ENCODE measurements at regions not wholly inside any gene's neighbourhood (a gene's known extent, or its start where the extent isn't known, plus 50 kb on each side); places are given as distances from the start of the nearest gene placed in this dataset.
"Not testable (repeated sequence)": the region's sequence is repeated elsewhere in the genome, so short reads cannot be mapped to it uniquely, and the experiment has no call there.

DNA sequence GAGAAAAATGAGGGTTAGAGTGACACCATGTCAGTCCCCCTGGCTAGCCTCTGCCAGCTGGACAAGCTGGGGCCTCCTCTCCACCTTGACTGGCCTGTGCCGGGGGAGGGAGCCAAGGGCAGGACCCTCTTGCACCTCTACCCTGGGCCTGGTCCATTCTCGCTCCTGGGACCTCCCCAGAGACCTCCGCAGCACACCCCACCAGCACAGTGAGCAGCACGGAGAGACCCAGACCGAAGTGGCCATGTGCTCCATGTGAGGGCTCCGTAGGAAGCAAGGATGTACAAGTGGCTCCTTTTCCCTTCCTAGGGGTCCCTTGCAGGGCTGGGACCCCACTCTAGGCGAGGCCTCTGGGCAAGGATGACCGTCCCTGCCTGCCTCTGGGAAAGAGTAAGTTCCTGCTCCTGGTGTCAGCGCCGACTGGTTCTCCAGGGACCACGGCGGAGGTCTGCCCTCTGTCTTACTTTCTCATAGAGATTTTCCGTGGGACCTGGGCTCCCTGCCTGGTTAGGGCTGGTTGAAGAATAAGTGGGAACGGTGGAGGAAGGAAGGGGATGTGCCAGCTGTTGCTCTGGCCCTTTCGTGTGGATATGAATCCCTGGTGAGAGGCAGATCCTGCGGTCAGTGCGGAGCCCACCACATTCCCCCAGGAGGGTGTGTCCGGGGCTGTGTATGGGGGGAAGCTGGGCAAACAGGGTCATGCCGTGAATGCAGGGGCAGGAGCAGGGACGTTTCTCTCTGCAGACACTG, 124.2 kb downstream of the METRNL start:
- H3K9ac ChIP-seq (ENCODE audit: low read length): no peak overlapping the region
- CTCF ChIA-PET: no interaction called here
- no peaks in the 10 kb centered on the region for H3K36me3 ChIP-seq (ENCODE audit: low read depth, low read length)
- H3K9me3 ChIP-seq (ENCODE audit: low read length): no peaks in the 10 kb centered on the region
- BruUV-seq (replicated peaks): no TSS peak
- H3K79me2 ChIP-seq (ENCODE audit: low read length): no peaks in the 10 kb centered on the region
- DNase-seq: no peak
- intact Hi-C loops (cut with micrococcal nuclease): no loop called here
- H3K27me3 ChIP-seq (ENCODE audit: low read length): no peaks in the 10 kb centered on the region
- H4K20me1 ChIP-seq (ENCODE audit: low read length): no peaks in the 10 kb centered on the region
- H3K9me2 ChIP-seq (replicated peaks; ENCODE audit: low read length): no peaks in the 10 kb centered on the region
- H3K4me2 ChIP-seq (ENCODE audit: low read length): no peak overlapping the region
- POLR2A ChIA-PET (ENCODE audit: unreplicated experiment): no interaction called here
- peaks cover 18% of the 10 kb centered on the region for H3K4me1 ChIP-seq (ENCODE audit: insufficient read depth, low read length)
- H3K4me3 ChIP-seq (ENCODE audit: low read length): no peak overlapping the region
- no peak overlapping the region for H2AFZ ChIP-seq (ENCODE audit: low read length)
- H3K27ac ChIP-seq (ENCODE audit: low read length): no peak overlapping the region
- TF ChIP-seq CTCF (conservative IDR thresholded peaks at IDR 0.05; ENCODE audit: low read depth, low read length) (no peak), EZH2 (IDR thresholded peaks at IDR 0.05; ENCODE audit: low read length, unreplicated experiment) (no peak), EZH2phosphoT487 (IDR thresholded peaks at IDR 0.05; ENCODE audit: borderline replicate concordance, low read length) (no peak)
- no peak for ATAC-seq
- no peaks in the 10 kb centered on the region for H3F3A ChIP-seq (ENCODE audit: low read length, unreplicated experiment)

DNA sequence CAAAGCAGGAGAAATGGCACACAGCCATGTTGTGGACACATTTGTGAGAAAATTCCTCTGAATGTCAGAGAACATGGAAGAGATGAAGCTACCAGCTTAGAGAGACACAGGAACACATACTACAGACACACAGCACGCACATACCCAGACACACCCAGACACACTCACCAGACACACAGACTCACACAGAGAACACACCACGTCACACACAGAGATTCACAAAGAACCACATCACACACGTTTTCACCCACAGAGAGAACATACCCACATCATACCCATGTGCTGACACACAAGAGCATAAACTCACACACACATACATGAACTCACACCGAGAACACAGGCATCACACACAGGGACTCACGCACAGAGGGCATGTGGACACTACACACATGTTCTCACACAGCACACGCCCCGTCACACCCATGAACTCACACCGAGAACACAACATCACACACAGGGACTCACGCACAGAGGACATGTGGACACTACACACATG, 124.9 kb downstream of the METRNL start:
- Histone ChIP-seq H3K27me3 (ENCODE audit: low read length) (no peaks in the 10 kb centered on the region), H4K20me1 (ENCODE audit: low read length) (no peaks in the 10 kb centered on the region), H3K4me1 (ENCODE audit: insufficient read depth, low read length) (peaks cover 15% of the 10 kb centered on the region), H3K4me3 (ENCODE audit: low read length) (no peak overlapping the region), H3K79me2 (ENCODE audit: low read length) (no peaks in the 10 kb centered on the region), H2AFZ (ENCODE audit: low read length) (no peak overlapping the region), H3K9me3 (ENCODE audit: low read length) (no peaks in the 10 kb centered on the region), H3K9ac (ENCODE audit: low read length) (no peak overlapping the region), H3F3A (ENCODE audit: low read length, unreplicated experiment) (no peaks in the 10 kb centered on the region), H3K4me2 (ENCODE audit: low read length) (no peak overlapping the region), H3K27ac (ENCODE audit: low read length) (no peak overlapping the region), H3K36me3 (ENCODE audit: low read depth, low read length) (no peaks in the 10 kb centered on the region), H3K9me2 (replicated peaks; ENCODE audit: low read length) (no peaks in the 10 kb centered on the region)
- intact Hi-C loops (cut with micrococcal nuclease): no loop called here
- ATAC-seq (no peak), DNase-seq (no peak)
- CTCF ChIA-PET: no interaction called here
- TF ChIP-seq CTCF (conservative IDR thresholded peaks at IDR 0.05; ENCODE audit: low read depth, low read length) (no peak), EZH2phosphoT487 (IDR thresholded peaks at IDR 0.05; ENCODE audit: borderline replicate concordance, low read length) (no peak), EZH2 (IDR thresholded peaks at IDR 0.05; ENCODE audit: low read length, unreplicated experiment) (no peak)
- no TSS peak for BruUV-seq (replicated peaks)
- POLR2A ChIA-PET (ENCODE audit: unreplicated experiment): no interaction called here

DNA sequence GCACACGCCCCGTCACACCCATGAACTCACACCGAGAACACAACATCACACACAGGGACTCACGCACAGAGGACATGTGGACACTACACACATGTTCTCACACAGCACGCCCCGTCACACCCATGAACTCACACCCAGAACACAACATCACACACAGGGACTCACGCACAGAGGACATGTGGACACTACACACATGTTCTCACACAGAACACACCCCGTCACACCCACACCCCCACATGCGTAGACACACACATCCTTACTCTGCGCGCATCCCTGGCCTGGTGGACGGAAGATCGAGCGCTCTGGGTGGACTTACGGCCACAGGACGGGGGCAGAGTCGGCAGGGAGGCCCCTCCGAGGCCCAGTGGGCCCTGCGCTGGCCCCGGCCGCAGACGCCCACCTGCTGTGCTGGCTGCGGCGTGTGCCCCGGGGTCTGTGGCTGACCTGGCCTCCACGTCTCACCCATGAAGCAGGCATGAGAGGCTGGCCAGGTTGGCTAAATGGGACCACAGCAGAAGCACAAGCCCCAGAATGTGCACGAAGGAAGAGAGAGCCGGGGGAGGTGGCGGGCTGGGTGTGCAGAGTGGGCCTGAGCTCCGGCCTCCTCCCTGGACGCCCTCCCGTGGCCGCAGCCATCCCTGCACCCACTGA, 125.5 kb downstream of the METRNL start:
- H2AFZ ChIP-seq (ENCODE audit: low read length); H3K4me2 ChIP-seq (ENCODE audit: low read length); H3K9ac ChIP-seq (ENCODE audit: low read length); DNase-seq; ATAC-seq; H3K27ac ChIP-seq (ENCODE audit: low read length); H3F3A ChIP-seq (ENCODE audit: low read length, unreplicated experiment); H4K20me1 ChIP-seq (ENCODE audit: low read length); H3K79me2 ChIP-seq (ENCODE audit: low read length); H3K9me2 ChIP-seq (replicated peaks; ENCODE audit: low read length); H3K27me3 ChIP-seq (ENCODE audit: low read length); H3K9me3 ChIP-seq (ENCODE audit: low read length); CTCF ChIA-PET; intact Hi-C loops (cut with micrococcal nuclease); POLR2A ChIA-PET (ENCODE audit: unreplicated experiment); H3K4me1 ChIP-seq (ENCODE audit: insufficient read depth, low read length); BruUV-seq (replicated peaks); H3K4me3 ChIP-seq (ENCODE audit: low read length); H3K36me3 ChIP-seq (ENCODE audit: low read depth, low read length): not testable (repeated sequence)

Data from PC-3 (cell line).